ENCODE measurements at regions not wholly inside any gene's neighbourhood (a gene's known extent, or its start where the extent isn't known, plus 50 kb on each side); places are given as distances from the start of the nearest gene placed in this dataset.

DNA sequence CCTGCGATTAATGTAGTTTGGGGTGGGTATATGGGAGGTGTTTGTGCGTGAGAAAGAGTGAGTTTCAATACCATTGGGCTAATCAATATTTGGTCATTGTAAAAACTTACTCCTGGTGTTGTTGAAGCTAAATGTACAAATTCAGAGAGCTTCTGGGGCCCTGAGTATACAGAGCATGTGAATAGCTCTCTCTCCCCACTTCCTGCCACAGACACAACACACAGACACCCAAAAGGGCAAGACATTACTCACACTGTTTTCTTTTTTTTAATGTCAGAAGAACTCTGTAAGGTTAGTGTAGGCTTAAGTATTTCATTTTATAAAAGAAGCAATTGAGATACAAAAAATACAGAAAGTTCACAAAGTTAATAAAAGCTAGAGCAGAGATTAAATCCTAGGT lies 151.3 kb upstream of the KCNIP4 start:
- H3K4me3 ChIP-seq = no peak overlapping the region
- POLR2A ChIA-PET = no interaction called here

More for the DNA sequence above, 151.3 kb upstream of the KCNIP4 start:
- H4K20me1 ChIP-seq (replicated peaks; ENCODE audit: control insufficient read depth, insufficient read depth, low read length) = no peaks in the 10 kb centered on the region
- ATAC-seq = no peak
- H3K4me1 ChIP-seq (replicated peaks in 1 of 2; ENCODE audit: control insufficient read depth in 2 of 2, insufficient read depth in 2 of 2, low read length in 2 of 2) = no peaks in the 10 kb centered on the region
- TF ChIP-seq, protein P1, sequence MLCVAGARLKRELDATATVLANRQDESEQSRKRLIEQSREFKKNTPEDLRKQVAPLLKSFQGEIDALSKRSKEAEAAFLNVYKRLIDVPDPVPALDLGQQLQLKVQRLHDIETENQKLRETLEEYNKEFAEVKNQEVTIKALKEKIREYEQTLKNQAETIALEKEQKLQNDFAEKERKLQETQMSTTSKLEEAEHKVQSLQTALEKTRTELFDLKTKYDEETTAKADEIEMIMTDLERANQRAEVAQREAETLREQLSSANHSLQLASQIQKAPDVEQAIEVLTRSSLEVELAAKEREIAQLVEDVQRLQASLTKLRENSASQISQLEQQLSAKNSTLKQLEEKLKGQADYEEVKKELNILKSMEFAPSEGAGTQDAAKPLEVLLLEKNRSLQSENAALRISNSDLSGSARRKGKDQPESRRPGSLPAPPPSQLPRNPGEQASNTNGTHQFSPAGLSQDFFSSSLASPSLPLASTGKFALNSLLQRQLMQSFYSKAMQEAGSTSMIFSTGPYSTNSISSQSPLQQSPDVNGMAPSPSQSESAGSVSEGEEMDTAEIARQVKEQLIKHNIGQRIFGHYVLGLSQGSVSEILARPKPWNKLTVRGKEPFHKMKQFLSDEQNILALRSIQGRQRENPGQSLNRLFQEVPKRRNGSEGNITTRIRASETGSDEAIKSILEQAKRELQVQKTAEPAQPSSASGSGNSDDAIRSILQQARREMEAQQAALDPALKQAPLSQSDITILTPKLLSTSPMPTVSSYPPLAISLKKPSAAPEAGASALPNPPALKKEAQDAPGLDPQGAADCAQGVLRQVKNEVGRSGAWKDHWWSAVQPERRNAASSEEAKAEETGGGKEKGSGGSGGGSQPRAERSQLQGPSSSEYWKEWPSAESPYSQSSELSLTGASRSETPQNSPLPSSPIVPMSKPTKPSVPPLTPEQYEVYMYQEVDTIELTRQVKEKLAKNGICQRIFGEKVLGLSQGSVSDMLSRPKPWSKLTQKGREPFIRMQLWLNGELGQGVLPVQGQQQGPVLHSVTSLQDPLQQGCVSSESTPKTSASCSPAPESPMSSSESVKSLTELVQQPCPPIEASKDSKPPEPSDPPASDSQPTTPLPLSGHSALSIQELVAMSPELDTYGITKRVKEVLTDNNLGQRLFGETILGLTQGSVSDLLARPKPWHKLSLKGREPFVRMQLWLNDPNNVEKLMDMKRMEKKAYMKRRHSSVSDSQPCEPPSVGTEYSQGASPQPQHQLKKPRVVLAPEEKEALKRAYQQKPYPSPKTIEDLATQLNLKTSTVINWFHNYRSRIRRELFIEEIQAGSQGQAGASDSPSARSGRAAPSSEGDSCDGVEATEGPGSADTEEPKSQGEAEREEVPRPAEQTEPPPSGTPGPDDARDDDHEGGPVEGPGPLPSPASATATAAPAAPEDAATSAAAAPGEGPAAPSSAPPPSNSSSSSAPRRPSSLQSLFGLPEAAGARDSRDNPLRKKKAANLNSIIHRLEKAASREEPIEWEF (CRISPR knock-in tag; IDR thresholded peaks at IDR 0.05) = no peak
- no peak for TF ChIP-seq BRCA1 (IDR thresholded peaks at IDR 0.05)
- no peak for TF ChIP-seq BRCA1 (CRISPR knock-in tag; IDR thresholded peaks at IDR 0.05)
- TF ChIP-seq, protein P2, sequence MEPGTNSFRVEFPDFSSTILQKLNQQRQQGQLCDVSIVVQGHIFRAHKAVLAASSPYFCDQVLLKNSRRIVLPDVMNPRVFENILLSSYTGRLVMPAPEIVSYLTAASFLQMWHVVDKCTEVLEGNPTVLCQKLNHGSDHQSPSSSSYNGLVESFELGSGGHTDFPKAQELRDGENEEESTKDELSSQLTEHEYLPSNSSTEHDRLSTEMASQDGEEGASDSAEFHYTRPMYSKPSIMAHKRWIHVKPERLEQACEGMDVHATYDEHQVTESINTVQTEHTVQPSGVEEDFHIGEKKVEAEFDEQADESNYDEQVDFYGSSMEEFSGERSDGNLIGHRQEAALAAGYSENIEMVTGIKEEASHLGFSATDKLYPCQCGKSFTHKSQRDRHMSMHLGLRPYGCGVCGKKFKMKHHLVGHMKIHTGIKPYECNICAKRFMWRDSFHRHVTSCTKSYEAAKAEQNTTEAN (CRISPR knock-in tag; IDR thresholded peaks at IDR 0.05) = no peak
- no peak for TF ChIP-seq ZNF324 (CRISPR knock-in tag; IDR thresholded peaks at IDR 0.05)
- no peak for TF ChIP-seq MECOM (CRISPR knock-in tag; IDR thresholded peaks at IDR 0.05)
- H3K9me3 ChIP-seq (replicated peaks; ENCODE audit: control insufficient read depth, insufficient read depth, low read depth, low read length) = no peaks in the 10 kb centered on the region
- no peak for FAIRE-seq
- CTCF ChIA-PET (ENCODE audit: low intra/inter-chr PET ratio) = no interaction called here
- no peak overlapping the region for H3K4me2 ChIP-seq (ENCODE audit: insufficient read depth, low read length)
- intact Hi-C loops (cut with micrococcal nuclease) = no loop called here
- no peak for DNase-seq (ENCODE audit: extremely low read depth in 1 of 4, low spot score in 3 of 4)
- H3K36me3 ChIP-seq (ENCODE audit: control insufficient read depth, insufficient read depth, low read length) = no peaks in the 10 kb centered on the region
- in situ Hi-C loops (cut with MboI) = no loop called here
- no peak overlapping the region for H3K9ac ChIP-seq (ENCODE audit: insufficient read depth in 1 of 2, low read depth in 2 of 2, low read length in 2 of 2)
- H3K9me1 ChIP-seq (ENCODE audit: control insufficient read depth, insufficient read depth, low read length) = no peaks in the 10 kb centered on the region
- H3K27ac ChIP-seq (ENCODE audit: extremely low read depth, low read depth, low read length) = no peak overlapping the region
- no peaks in the 10 kb centered on the region for H3K79me2 ChIP-seq (ENCODE audit: control insufficient read depth, insufficient read depth, low read length)
- BruUV-seq (replicated peaks) = no TSS peak
- no peak overlapping the region for H2AFZ ChIP-seq (ENCODE audit: low read depth, low read length)
- WGBS (ENCODE audit: insufficient coverage, low coverage, missing lambda C conversion rate) = 0% methylated on average over 2 of the region's 2 CpGs
- no peaks in the 10 kb centered on the region for H3K27me3 ChIP-seq (ENCODE audit: control insufficient read depth in 2 of 2, insufficient read depth in 2 of 2, low read length in 2 of 2)

Measured in K562 (cell line).